GM12865 (cell line): ENCODE measurements at regions not wholly inside any gene's neighbourhood (a gene's known extent, or its start where the extent isn't known, plus 50 kb on each side); places are given as distances from the start of the nearest gene placed in this dataset.

Experiments used
- DNase-seq: peaks from one replicate; pipeline ENCODE4 v3.0.0; 2010; ENCODE audit warnings: low read depth
- H3K4me3 ChIP-seq: 2 replicates; pipeline ENCODE4 v1.5.1; 2011; ENCODE audit warnings: mild to moderate bottlenecking, low read depth, low read length, control low read depth
- CTCF ChIP-seq: IDR thresholded peaks from 2 replicates; pipeline ENCODE4 v1.5.1; 2011; ENCODE audit warnings: low read length, control low read depth, low read depth, inconsistent platforms; ENCODE audit not compliant: insufficient read depth; ENCODE audit errors: missing control alignments

DNA sequence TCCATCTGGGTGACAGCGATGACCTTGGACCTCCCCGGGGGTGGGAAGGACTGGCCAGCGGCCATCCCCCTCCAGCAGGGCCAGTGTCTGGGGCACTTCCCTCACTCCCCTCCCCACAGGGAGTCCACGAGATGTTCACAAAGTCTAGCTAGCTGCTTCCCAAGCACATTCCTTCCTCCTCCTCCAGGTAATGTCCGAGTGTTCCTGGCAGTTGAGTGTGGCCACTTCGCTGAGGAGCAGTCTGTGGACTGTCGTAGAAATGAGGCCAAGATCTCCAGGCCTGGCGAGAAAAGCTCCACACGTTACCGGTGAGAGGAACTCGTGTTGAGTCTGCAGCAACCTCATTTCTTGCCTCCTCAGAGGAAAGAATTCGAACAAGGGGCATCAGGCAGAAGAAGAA is 425.5 kb downstream of the BRD1 start:
- no peak overlapping the region for H3K4me3 ChIP-seq
- no peak for DNase-seq
- TF ChIP-seq CTCF: no peak

- H3K4me3 ChIP-seq: no peak overlapping the region
- no peak for DNase-seq
- no peak for TF ChIP-seq CTCF
These were observed 426.6 kb downstream of the BRD1 start for GRCh38 chr22:49400941-49401598.

- TF ChIP-seq CTCF: no peak
- DNase-seq: no peak
- no peak overlapping the region for H3K4me3 ChIP-seq
These were observed 427.3 kb downstream of the BRD1 start for GRCh38 chr22:49400136-49400940.

GRCh38 chr22:49398646-49399045 is 429.0 kb downstream of the BRD1 start:
- no peak overlapping the region for H3K4me3 ChIP-seq
- TF ChIP-seq CTCF: no peak
- no peak for DNase-seq

- no peak for DNase-seq
- H3K4me3 ChIP-seq: no peak overlapping the region
- no peak for TF ChIP-seq CTCF
These were observed 429.6 kb downstream of the BRD1 start for GRCh38 chr22:49398115-49398514.

DNA sequence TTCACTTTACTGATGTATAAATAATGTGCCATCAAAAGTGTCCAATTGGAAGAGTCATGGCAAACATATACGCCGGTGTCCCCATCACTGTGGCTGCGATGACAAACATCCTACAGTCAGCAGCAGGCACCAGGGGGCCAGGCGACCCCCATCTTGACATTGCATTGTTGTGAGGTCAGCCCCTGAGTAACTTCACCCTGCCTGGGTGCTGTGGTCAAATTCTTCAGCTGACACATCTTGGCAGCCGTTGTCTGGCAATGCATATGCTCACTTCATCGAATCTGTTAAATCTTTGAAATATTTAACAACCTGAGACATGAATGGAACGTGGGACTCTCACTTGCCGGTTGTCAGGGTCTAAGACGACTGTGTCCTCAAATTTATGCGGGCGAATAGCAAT is 430.9 kb downstream of the BRD1 start:
- no peak overlapping the region for H3K4me3 ChIP-seq
- no peak for TF ChIP-seq CTCF
- no peak for DNase-seq
